ENCODE measurements at regions not wholly inside any gene's neighbourhood (a gene's known extent, or its start where the extent isn't known, plus 50 kb on each side); places are given as distances from the start of the nearest gene placed in this dataset.

- Histone ChIP-seq H2AFZ (no peak overlapping the region), H3K27me3 (ENCODE audit: insufficient read depth) (no peaks in the 10 kb centered on the region), H3K27ac (ENCODE audit: low read depth) (no peak overlapping the region), H3K4me1 (ENCODE audit: insufficient read depth) (no peaks in the 10 kb centered on the region; the same call in 1 of the 2 replicates), H4K20me1 (replicated peaks; ENCODE audit: insufficient read depth) (no peaks in the 10 kb centered on the region), H3K36me3 (ENCODE audit: insufficient read depth) (no peaks in the 10 kb centered on the region), H3K9me2 (ENCODE audit: insufficient read depth) (no peaks in the 10 kb centered on the region), H3K79me2 (replicated peaks; ENCODE audit: insufficient read depth) (no peaks in the 10 kb centered on the region), H3K4me2 (no peak overlapping the region), H3F3A (replicated peaks; ENCODE audit: low read depth) (no peaks in the 10 kb centered on the region), H3K4me3 (no peak overlapping the region)
- Mint-ChIP-seq H3K4me1 (peaks cover 4% of the 10 kb centered on the region; the same call in 2 of the 3 replicates), H3K27me3 (ENCODE audit: insufficient read depth, low read depth, poor library complexity) (no peaks in the 10 kb centered on the region), H3K27ac (no peak overlapping the region), H3K9me3 (no peaks in the 10 kb centered on the region), H3K4me3 (no peak overlapping the region), H3K36me3 (ENCODE audit: low read depth) (no peaks in the 10 kb centered on the region)
- DNase-seq (ENCODE audit: low spot score) (no peak), ATAC-seq (no peak)
- TF ChIP-seq ZNF462 (CRISPR knock-in tag; IDR thresholded peaks at IDR 0.05): no peak
- no peak for TF ChIP-seq EZH2phosphoT487 (IDR thresholded peaks at IDR 0.05; ENCODE audit: unreplicated experiment)
- no peak for TF ChIP-seq REST (IDR thresholded peaks at IDR 0.05; ENCODE audit: unreplicated experiment)
- TF ChIP-seq CTCF (conservative IDR thresholded peaks at IDR 0.05; ENCODE audit: low read depth in 2 of 2): no peak
- no peak for TF ChIP-seq STAT1 (IDR thresholded peaks at IDR 0.05; ENCODE audit: unreplicated experiment)
- no peak for TF ChIP-seq NANOG (IDR thresholded peaks at IDR 0.05; ENCODE audit: borderline replicate concordance)
- no peak for TF ChIP-seq ZNF114 (CRISPR knock-in tag; IDR thresholded peaks at IDR 0.05)
- TF ChIP-seq CREB1 (CRISPR knock-in tag; IDR thresholded peaks at IDR 0.05; ENCODE audit: low read depth): no peak
- TF ChIP-seq ZNF331 (CRISPR knock-in tag; IDR thresholded peaks at IDR 0.05; ENCODE audit: low read depth): no peak
- TF ChIP-seq ETS1 (IDR thresholded peaks at IDR 0.05): no peak
- TF ChIP-seq POLR2AphosphoS5 (IDR thresholded peaks at IDR 0.05; ENCODE audit: low read depth): no peak
- TF ChIP-seq JUNB (IDR thresholded peaks at IDR 0.05; ENCODE audit: unreplicated experiment): no peak
- TF ChIP-seq EZH2 (IDR thresholded peaks at IDR 0.05; ENCODE audit: low read depth, unreplicated experiment): no peak
These were observed 189.1 kb downstream of the EPM2A start for GRCh38 chr6:145546265-145546664.

Measured in GM23338 (cell line).